ENCODE measurements at regions not wholly inside any gene's neighbourhood (a gene's known extent, or its start where the extent isn't known, plus 50 kb on each side); places are given as distances from the start of the nearest gene placed in this dataset.

DNA sequence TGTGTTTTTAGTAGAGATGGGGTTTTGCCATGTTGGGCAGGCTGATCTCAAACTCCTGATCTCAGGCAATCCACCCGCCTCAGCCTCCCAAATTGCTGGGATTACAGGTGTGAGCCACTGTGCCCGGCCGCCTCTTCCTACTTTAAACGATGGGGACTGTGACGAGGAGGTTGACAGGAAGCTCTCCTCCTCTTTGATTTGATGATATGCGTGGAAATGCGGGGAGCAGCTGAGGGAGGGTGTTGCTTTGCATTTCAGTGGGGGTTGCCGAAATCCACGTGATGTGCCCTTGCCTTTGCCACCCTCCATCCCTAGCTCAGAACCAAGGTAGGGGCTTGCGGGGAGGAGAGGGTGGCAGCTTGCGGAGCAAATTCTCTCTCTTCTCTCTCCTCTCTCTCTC is 189.6 kb downstream of the AACS start (continued):
- TF ChIP-seq MXI1 (IDR thresholded peaks at IDR 0.05; ENCODE audit: low read depth, low read length): no peak

DNA sequence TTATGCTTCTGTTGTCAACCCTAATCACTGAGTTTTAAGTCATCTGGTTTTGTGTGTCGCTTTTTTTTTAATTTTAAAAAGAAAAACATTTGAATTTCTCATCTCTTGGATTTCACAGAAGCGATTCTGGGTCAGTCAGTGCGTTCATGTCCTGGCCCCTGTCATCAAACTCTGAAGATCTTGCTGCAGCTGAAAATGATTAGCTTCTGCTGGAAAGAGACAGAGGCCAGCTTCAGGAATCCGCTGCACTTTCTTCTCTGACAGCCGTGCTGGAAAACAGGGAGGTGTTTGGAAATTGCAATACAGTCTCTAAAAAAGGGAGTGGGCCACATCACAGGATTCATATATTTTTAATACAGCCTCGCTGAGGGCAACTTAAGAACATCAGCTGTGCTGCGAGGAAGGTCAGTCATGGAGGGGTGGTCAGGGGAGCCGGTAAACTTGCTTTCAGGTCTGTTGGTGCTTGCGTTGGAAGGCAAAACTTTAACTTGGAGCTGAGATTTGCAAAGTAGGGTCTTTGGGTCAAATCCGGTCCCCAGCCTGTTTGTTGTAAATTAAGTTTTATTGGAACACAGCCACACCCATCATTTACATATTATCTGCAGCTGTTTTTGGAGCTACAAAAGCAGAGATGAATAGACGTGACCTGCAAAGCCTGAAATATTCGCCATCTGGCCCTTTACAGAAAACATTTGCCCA is 190.8 kb downstream of the AACS start:
- no peak for ATAC-seq
- TF ChIP-seq, protein P1, sequence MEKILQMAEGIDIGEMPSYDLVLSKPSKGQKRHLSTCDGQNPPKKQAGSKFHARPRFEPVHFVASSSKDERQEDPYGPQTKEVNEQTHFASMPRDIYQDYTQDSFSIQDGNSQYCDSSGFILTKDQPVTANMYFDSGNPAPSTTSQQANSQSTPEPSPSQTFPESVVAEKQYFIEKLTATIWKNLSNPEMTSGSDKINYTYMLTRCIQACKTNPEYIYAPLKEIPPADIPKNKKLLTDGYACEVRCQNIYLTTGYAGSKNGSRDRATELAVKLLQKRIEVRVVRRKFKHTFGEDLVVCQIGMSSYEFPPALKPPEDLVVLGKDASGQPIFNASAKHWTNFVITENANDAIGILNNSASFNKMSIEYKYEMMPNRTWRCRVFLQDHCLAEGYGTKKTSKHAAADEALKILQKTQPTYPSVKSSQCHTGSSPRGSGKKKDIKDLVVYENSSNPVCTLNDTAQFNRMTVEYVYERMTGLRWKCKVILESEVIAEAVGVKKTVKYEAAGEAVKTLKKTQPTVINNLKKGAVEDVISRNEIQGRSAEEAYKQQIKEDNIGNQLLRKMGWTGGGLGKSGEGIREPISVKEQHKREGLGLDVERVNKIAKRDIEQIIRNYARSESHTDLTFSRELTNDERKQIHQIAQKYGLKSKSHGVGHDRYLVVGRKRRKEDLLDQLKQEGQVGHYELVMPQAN (conservative IDR thresholded peaks at IDR 0.05): no peak
- TF ChIP-seq, protein P2, sequence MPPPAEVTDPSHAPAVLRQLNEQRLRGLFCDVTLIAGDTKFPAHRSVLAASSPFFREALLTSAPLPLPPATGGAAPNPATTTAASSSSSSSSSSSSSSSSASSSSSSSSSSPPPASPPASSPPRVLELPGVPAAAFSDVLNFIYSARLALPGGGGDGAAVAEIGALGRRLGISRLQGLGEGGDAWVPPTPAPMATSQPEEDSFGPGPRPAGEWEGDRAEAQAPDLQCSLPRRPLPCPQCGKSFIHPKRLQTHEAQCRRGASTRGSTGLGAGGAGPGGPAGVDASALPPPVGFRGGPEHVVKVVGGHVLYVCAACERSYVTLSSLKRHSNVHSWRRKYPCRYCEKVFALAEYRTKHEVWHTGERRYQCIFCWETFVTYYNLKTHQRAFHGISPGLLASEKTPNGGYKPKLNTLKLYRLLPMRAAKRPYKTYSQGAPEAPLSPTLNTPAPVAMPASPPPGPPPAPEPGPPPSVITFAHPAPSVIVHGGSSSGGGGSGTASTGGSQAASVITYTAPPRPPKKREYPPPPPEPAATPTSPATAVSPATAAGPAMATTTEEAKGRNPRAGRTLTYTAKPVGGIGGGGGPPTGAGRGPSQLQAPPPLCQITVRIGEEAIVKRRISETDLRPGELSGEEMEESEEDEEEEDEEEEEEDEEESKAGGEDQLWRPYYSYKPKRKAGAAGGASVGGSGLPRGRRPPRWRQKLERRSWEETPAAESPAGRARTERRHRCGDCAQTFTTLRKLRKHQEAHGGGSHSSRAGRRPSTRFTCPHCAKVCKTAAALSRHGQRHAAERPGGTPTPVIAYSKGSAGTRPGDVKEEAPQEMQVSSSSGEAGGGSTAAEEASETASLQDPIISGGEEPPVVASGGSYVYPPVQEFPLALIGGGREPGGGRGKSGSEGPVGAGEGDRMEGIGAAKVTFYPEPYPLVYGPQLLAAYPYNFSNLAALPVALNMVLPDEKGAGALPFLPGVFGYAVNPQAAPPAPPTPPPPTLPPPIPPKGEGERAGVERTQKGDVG (CRISPR knock-in tag; IDR thresholded peaks at IDR 0.05): no peak
- TF ChIP-seq CBX5 (IDR thresholded peaks at IDR 0.05; ENCODE audit: low read depth): no peak
- no peak for TF ChIP-seq CHD4 (IDR thresholded peaks at IDR 0.05)
- no peak for TF ChIP-seq MYC (IDR thresholded peaks at IDR 0.05; ENCODE audit: insufficient read depth, insufficient read length, insufficient replicate concordance, low read length, severe bottlenecking)
- no peak for TF ChIP-seq HDAC2 (IDR thresholded peaks at IDR 0.05)
- no peak for TF ChIP-seq BCL11A (IDR thresholded peaks at IDR 0.05; ENCODE audit: low read depth, low read length)
- no peak for TF ChIP-seq TAF1 (IDR thresholded peaks at IDR 0.05; ENCODE audit: borderline replicate concordance, low read depth, low read length)
- TF ChIP-seq ZNF207 (IDR thresholded peaks at IDR 0.05; ENCODE audit: borderline replicate concordance): no peak
- H3K9ac ChIP-seq (ENCODE audit: control insufficient read depth, insufficient read depth, low read length): no peak overlapping the region
- no peak for DNase-seq (ENCODE audit: low read depth, low spot score)
- in situ Hi-C loops (cut with MboI) (no loop called here), intact Hi-C loops (cut with micrococcal nuclease; ENCODE audit: unreplicated experiment) (no loop called here)
- H3K27ac ChIP-seq (ENCODE audit: control insufficient read depth, insufficient read depth): no peak overlapping the region
- H3K36me3 ChIP-seq (ENCODE audit: control insufficient read depth in 2 of 2, insufficient read depth in 2 of 2, low read length in 1 of 2): no peaks in the 10 kb centered on the region
- POLR2A ChIA-PET: no interaction called here
- H3K4me2 ChIP-seq (ENCODE audit: control insufficient read depth, insufficient read depth): no peak overlapping the region
- no peaks in the 10 kb centered on the region for H4K20me1 ChIP-seq (ENCODE audit: control insufficient read depth, insufficient read depth)
- 39% methylated on average over 12 of the region's 12 CpGs for WGBS (ENCODE audit: insufficient coverage, insufficient replicate concordance, low lambda C conversion rate, missing lambda C conversion rate)
- no peaks in the 10 kb centered on the region for H3K4me1 ChIP-seq (ENCODE audit: control insufficient read depth, insufficient read depth, low read length)
- FAIRE-seq: no peak
- H2AFZ ChIP-seq (ENCODE audit: control insufficient read depth, low read depth, low read length): no peak overlapping the region
- no peaks in the 10 kb centered on the region for H3K9me3 ChIP-seq (replicated peaks; ENCODE audit: control insufficient read depth, insufficient read depth, low read length)
- RAD21 ChIA-PET (ENCODE audit: unreplicated experiment): no interaction called here
- CTCF ChIA-PET: no interaction called here
- peaks cover 0 to 2% of the 10 kb centered on the region in 2 experiments; a peak in 2 of 4 replicates for H3K27me3 ChIP-seq (replicated peaks in 1 of 2; ENCODE audit: control insufficient read depth in 2 of 2, insufficient read depth in 2 of 2, low read length in 1 of 2)
- H3K79me2 ChIP-seq (ENCODE audit: control insufficient read depth, insufficient read depth, low read length): no peaks in the 10 kb centered on the region
- SMC1A ChIA-PET (ENCODE audit: uncharacterized antibody, unreplicated experiment): no interaction called here
- no TSS peak for BruUV-seq (replicated peaks)
- no peak overlapping the region for H3K4me3 ChIP-seq
